ENCODE measurements at regions not wholly inside any gene's neighbourhood (a gene's known extent, or its start where the extent isn't known, plus 50 kb on each side); places are given as distances from the start of the nearest gene placed in this dataset.

GRCh38 chr7:115216652-115217051, 294.8 kb downstream of the MDFIC start:
- TF ChIP-seq CTCF (IDR thresholded peaks at IDR 0.05) = no peak
- TF ChIP-seq EZH2 (IDR thresholded peaks at IDR 0.05) = no peak
- TF ChIP-seq EZH2phosphoT487 (IDR thresholded peaks at IDR 0.05) = no peak
